Mesenchymal stem cell (in vitro differentiated cells and primary cell): ENCODE measurements at regions not wholly inside any gene's neighbourhood (a gene's known extent, or its start where the extent isn't known, plus 50 kb on each side); places are given as distances from the start of the nearest gene placed in this dataset.

Experiments
- DNase-seq: peaks from one replicate; pipeline ENCODE4 v3.0.0-alpha.2; 2013
- H2AFZ ChIP-seq: one replicate; pipeline ENCODE4 v1.6.1; 2013; ENCODE audit warnings: low read depth, mild to moderate bottlenecking, control low read depth, inconsistent platforms, low read length, moderate library complexity
- H2AK5ac ChIP-seq: 2 replicates; pipeline ENCODE4 v1.6.1; 2013; ENCODE audit warnings: low read length, moderate library complexity, mild to moderate bottlenecking, inconsistent platforms; ENCODE audit not compliant: severe bottlenecking
- H2BK120ac ChIP-seq: one replicate; pipeline ENCODE4 v1.6.1; 2013; ENCODE audit warnings: low read depth, mild to moderate bottlenecking, inconsistent platforms, low read length, moderate library complexity
- H2BK12ac ChIP-seq, 2 experiments: one replicate each; pipeline ENCODE4 v1.6.1; 2013; ENCODE audit warnings: inconsistent platforms in 2 of 2, low read length in 2 of 2, mild to moderate bottlenecking in 2 of 2, moderate library complexity in 2 of 2, control low read depth in 1 of 2
- H2BK15ac ChIP-seq: one replicate; pipeline ENCODE4 v1.6.1; 2013; ENCODE audit warnings: mild to moderate bottlenecking, low read depth, inconsistent platforms; ENCODE audit not compliant: poor library complexity, severe bottlenecking
- H2BK5ac ChIP-seq: 2 replicates; pipeline ENCODE4 v1.6.1; 2013; ENCODE audit warnings: low read depth, mild to moderate bottlenecking, low read length, control low read depth, inconsistent platforms; ENCODE audit not compliant: poor library complexity, severe bottlenecking
- H3K14ac ChIP-seq, 2 experiments: one replicate each; pipeline ENCODE4 v1.6.1; 2013; ENCODE audit warnings: inconsistent platforms in 2 of 2, low read length in 2 of 2, control low read depth in 1 of 2, mild to moderate bottlenecking in 1 of 2, moderate library complexity in 1 of 2
- H3K18ac ChIP-seq, 2 experiments: one replicate each; pipeline ENCODE4 v1.6.1; 2013; ENCODE audit warnings: inconsistent platforms in 2 of 2, low read length in 2 of 2, control low read depth in 1 of 2, low read depth in 1 of 2, mild to moderate bottlenecking in 1 of 2
- H3K23ac ChIP-seq, 2 experiments: one replicate each; pipeline ENCODE4 v1.6.1; 2013; ENCODE audit warnings: inconsistent platforms in 2 of 2, low read length in 2 of 2, mild to moderate bottlenecking in 2 of 2, moderate library complexity in 2 of 2, control low read depth in 1 of 2
- H3K27ac ChIP-seq: 2 replicates; pipeline ENCODE4 v1.5.1; 2013; ENCODE audit warnings: mild to moderate bottlenecking, moderate library complexity, low read length, control low read depth, inconsistent platforms; ENCODE audit not compliant: poor library complexity, severe bottlenecking
- H3K27me3 ChIP-seq, 2 experiments: 2 replicates each; pipeline versions ENCODE4 v1.6.1 to v1.7.0; 2013; ENCODE audit warnings: low read length in 2 of 2, mild to moderate bottlenecking in 2 of 2, moderate library complexity in 2 of 2, control low read depth in 1 of 2, inconsistent platforms in 1 of 2; ENCODE audit not compliant: control insufficient read depth in 1 of 2, insufficient read depth in 1 of 2
- H3K36me3 ChIP-seq, 2 experiments: 2 replicates each; pipeline versions ENCODE4 v1.6.1 to v1.7.0; 2013; ENCODE audit warnings: low read length in 2 of 2, control low read depth in 1 of 2, inconsistent platforms in 1 of 2, low read depth in 1 of 2, mild to moderate bottlenecking in 1 of 2; ENCODE audit not compliant: insufficient read depth in 2 of 2, control insufficient read depth in 1 of 2
- H3K4ac ChIP-seq, 2 experiments: one replicate each; pipeline ENCODE4 v1.6.1; 2013; ENCODE audit warnings: inconsistent platforms in 2 of 2, low read length in 2 of 2, mild to moderate bottlenecking in 2 of 2, moderate library complexity in 2 of 2, control low read depth in 1 of 2, low read depth in 1 of 2
- H3K4me1 ChIP-seq: 2 replicates; pipeline ENCODE4 v1.6.1; 2013; ENCODE audit warnings: low read depth, low read length, control low read depth; ENCODE audit not compliant: control insufficient read depth, insufficient read depth
- H3K4me2 ChIP-seq: 2 replicates; pipeline ENCODE4 v1.6.1; 2013; ENCODE audit warnings: low read length, mild to moderate bottlenecking, inconsistent platforms; ENCODE audit not compliant: poor library complexity, severe bottlenecking
- H3K4me3 ChIP-seq, 2 experiments: 2 replicates each; pipeline versions ENCODE4 v1.5.1 to v1.7.0; 2013; ENCODE audit warnings: low read length in 2 of 2, mild to moderate bottlenecking in 2 of 2, control low read depth in 1 of 2, low read depth in 1 of 2; ENCODE audit not compliant: insufficient read depth in 1 of 2
- H3K79me1 ChIP-seq: replicated peaks from 2 replicates; pipeline ENCODE4 v1.6.1; 2013; ENCODE audit warnings: mild to moderate bottlenecking, control low read depth, low read length, inconsistent platforms; ENCODE audit not compliant: poor library complexity, severe bottlenecking
- H3K9ac ChIP-seq: 2 replicates; pipeline ENCODE4 v1.7.0; 2013; ENCODE audit warnings: mild to moderate bottlenecking, low read length, moderate library complexity
- H3K9me3 ChIP-seq: 2 replicates; pipeline ENCODE4 v1.7.0; 2013; ENCODE audit warnings: mild to moderate bottlenecking, low read length; ENCODE audit not compliant: control insufficient read depth
- H4K8ac ChIP-seq: one replicate; pipeline ENCODE4 v1.6.1; 2013; ENCODE audit warnings: inconsistent platforms, mild to moderate bottlenecking, low read length, moderate library complexity
- H4K91ac ChIP-seq: one replicate; pipeline ENCODE4 v1.6.1; 2013; ENCODE audit warnings: mild to moderate bottlenecking, low read length, inconsistent platforms
- WGBS: methylation state at CpG from one replicate; pipeline ENCODE4 v1.1.7; 2013; ENCODE audit warnings: mixed read lengths; 5-methylcytosine and 5-hydroxymethylcytosine counted together

DNA sequence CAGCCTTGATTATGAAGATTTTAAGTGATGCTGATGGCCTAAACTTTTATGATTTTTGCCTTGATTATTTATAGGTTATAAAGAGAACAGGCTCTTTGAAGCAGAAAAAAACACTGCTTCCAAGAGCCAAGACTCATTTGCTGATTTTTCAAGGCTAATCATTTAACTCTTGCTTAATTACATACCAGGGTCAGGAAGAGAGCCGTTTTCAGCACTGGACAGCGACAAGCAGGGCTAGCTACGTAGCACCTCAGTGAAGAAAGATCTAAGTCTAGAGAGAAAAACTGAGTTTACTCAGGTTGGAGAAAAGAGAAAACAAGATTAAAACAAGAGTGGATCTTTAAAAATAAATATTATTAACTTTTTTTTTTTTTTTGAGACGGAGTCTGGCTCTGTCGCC is 615.4 kb upstream of the B3GAT1 start:
- H4K91ac ChIP-seq: no peak overlapping the region
- no peak overlapping the region for H3K4ac ChIP-seq
- no peaks in the 10 kb centered on the region for H3K36me3 ChIP-seq
- no peak overlapping the region for H2BK12ac ChIP-seq
- no peak overlapping the region for H2BK15ac ChIP-seq
- WGBS: no CpG with 5 or more reads among the region's 5 CpGs
- DNase-seq: peak; percentile 17
- no peak overlapping the region for H3K27ac ChIP-seq
- no peak overlapping the region for H2BK5ac ChIP-seq
- H3K4me3 ChIP-seq: no peak overlapping the region
- H2AK5ac ChIP-seq: no peak overlapping the region
- no peak overlapping the region for H3K18ac ChIP-seq
- no peak overlapping the region for H3K9ac ChIP-seq
- H3K79me1 ChIP-seq: no peaks in the 10 kb centered on the region
- H3K27me3 ChIP-seq: peaks cover 0 to under 1% of the 10 kb centered on the region in 2 experiments
- H3K4me1 ChIP-seq: no peaks in the 10 kb centered on the region
- no peak overlapping the region for H3K4me2 ChIP-seq
- H2AFZ ChIP-seq: no peak overlapping the region
- no peak overlapping the region for H3K23ac ChIP-seq
- no peak overlapping the region for H2BK120ac ChIP-seq
- no peak overlapping the region for H4K8ac ChIP-seq
- H3K9me3 ChIP-seq: no peaks in the 10 kb centered on the region
- H3K14ac ChIP-seq: no peak overlapping the region

DNA sequence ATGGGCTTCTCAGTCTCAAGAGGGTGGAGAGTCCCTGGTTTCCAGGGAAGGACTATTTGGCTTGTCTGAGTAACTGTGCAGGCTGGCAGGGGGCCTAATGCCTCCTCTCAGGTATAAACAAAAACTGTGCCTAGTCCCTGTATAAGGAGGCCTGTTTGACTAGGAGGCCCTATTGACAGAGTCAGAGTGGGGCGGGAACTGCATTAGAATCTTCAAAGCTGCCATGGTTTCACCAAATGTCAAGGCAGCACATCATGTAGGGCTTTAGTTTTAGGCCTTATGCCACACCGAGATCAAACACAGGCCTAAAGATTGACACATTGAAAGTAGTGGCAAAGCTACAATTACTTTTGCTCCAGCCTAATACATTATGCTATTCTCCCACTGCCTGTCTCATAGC is 611.5 kb upstream of the B3GAT1 start:
- H2BK15ac ChIP-seq: no peak overlapping the region
- H3K14ac ChIP-seq: no peak overlapping the region
- H3K4me2 ChIP-seq: no peak overlapping the region
- no peak overlapping the region for H2BK120ac ChIP-seq
- no peak for DNase-seq
- H3K9me3 ChIP-seq: no peaks in the 10 kb centered on the region
- no peak overlapping the region for H3K4ac ChIP-seq
- no peaks in the 10 kb centered on the region for H3K79me1 ChIP-seq
- no peak overlapping the region for H3K23ac ChIP-seq
- no peaks in the 10 kb centered on the region for H3K4me1 ChIP-seq
- H2BK12ac ChIP-seq: no peak overlapping the region
- no peak overlapping the region for H2AFZ ChIP-seq
- no peak overlapping the region for H3K27ac ChIP-seq
- H3K18ac ChIP-seq: no peak overlapping the region
- 61% methylated on average over 2 of the region's 2 CpGs for WGBS
- H4K8ac ChIP-seq: no peak overlapping the region
- no peak overlapping the region for H2AK5ac ChIP-seq
- H3K4me3 ChIP-seq: no peak overlapping the region
- no peak overlapping the region for H4K91ac ChIP-seq
- H3K9ac ChIP-seq: no peak overlapping the region
- no peaks in the 10 kb centered on the region for H3K27me3 ChIP-seq
- H2BK5ac ChIP-seq: no peak overlapping the region
- no peaks in the 10 kb centered on the region for H3K36me3 ChIP-seq

DNA sequence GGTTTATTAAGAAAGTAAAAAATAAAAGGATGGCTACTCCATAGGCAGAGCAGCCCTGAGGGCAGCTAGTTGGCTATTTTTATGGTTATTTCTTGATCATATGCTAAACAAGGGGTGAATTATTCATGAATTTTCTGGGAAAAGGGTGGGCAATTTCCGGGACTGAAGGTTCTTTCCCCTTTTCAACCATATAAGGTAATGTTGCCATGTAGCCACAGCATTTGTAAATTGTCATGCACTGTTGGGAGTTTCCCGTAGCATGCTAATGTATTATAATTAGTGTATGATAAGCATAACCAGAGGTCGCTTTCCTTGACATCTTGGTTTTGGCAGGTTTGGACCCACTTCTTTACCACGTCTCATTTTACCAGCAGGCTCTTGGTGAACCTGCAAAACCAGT is 610.4 kb upstream of the B3GAT1 start:
- no peak overlapping the region for H3K9ac ChIP-seq
- H3K4ac ChIP-seq: no peak overlapping the region
- no peak overlapping the region for H3K27ac ChIP-seq
- H2BK120ac ChIP-seq: no peak overlapping the region
- 44% methylated on average over 4 of the region's 4 CpGs for WGBS
- no peak overlapping the region for H3K18ac ChIP-seq
- no peak overlapping the region for H3K4me3 ChIP-seq
- H2AFZ ChIP-seq: no peak overlapping the region
- H3K4me1 ChIP-seq: no peaks in the 10 kb centered on the region
- H2BK15ac ChIP-seq: no peak overlapping the region
- no peaks in the 10 kb centered on the region for H3K27me3 ChIP-seq
- no peak overlapping the region for H4K8ac ChIP-seq
- H3K9me3 ChIP-seq: no peaks in the 10 kb centered on the region
- H3K36me3 ChIP-seq: no peaks in the 10 kb centered on the region
- DNase-seq: no peak
- no peak overlapping the region for H2BK5ac ChIP-seq
- H2AK5ac ChIP-seq: no peak overlapping the region
- no peak overlapping the region for H3K4me2 ChIP-seq
- H3K23ac ChIP-seq: no peak overlapping the region
- H2BK12ac ChIP-seq: no peak overlapping the region
- no peak overlapping the region for H3K14ac ChIP-seq
- no peaks in the 10 kb centered on the region for H3K79me1 ChIP-seq
- no peak overlapping the region for H4K91ac ChIP-seq

DNA sequence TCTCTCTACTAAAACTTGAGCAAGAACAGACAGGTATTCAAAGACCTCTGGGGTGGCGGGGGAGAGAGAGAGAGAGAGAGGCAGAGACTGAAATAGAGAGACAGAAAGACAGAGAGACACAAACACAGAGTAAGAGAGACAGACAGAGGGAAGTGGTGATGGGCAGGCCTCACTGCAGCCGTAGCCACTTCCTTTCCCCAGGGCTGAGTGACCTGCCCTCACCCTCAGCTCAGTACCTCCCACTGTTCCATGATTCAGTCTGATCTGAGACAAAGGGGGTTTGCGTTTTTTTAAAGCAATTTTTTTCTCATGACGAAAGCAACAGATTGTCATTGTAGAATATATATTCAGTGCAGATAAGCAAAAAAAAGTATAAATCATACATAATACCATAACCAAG is 607.9 kb upstream of the B3GAT1 start:
- Histone ChIP-seq H2BK12ac (no peak overlapping the region), H3K4me1 (no peaks in the 10 kb centered on the region), H3K23ac (no peak overlapping the region), H3K79me1 (no peaks in the 10 kb centered on the region), H2BK15ac (no peak overlapping the region), H2AFZ (no peak overlapping the region), H4K8ac (no peak overlapping the region), H3K18ac (no peak overlapping the region), H3K4ac (no peak overlapping the region), H4K91ac (no peak overlapping the region), H3K4me2 (no peak overlapping the region), H3K9ac (no peak overlapping the region), H3K27me3 (no peaks in the 10 kb centered on the region), H2BK120ac (no peak overlapping the region), H3K14ac (no peak overlapping the region), H3K9me3 (no peaks in the 10 kb centered on the region), H2AK5ac (no peak overlapping the region), H3K27ac (no peak overlapping the region), H3K36me3 (no peaks in the 10 kb centered on the region), H3K4me3 (no peak overlapping the region), H2BK5ac (no peak overlapping the region)
- no peak for DNase-seq
- WGBS: 22% methylated on average over 2 of the region's 4 CpGs
